SJCRH30 (cell line): ENCODE measurements at regions not wholly inside any gene's neighbourhood (a gene's known extent, or its start where the extent isn't known, plus 50 kb on each side); places are given as distances from the start of the nearest gene placed in this dataset.

Source experiments
- DNase-seq, 2 experiments: peaks; one replicate each; pipeline ENCODE4 v3.0.0-alpha.2; 2015 to 2020
- H3K27ac ChIP-seq: fragments of 250-450 bp; sonication (Bioruptor Pico); 2 replicates; pipeline ENCODE4 v1.5.1; 2020; ENCODE audit warnings: mild to moderate bottlenecking, moderate library complexity
- H3K27me3 ChIP-seq: fragments of 250-450 bp; sonication (Bioruptor Pico); 2 replicates; pipeline ENCODE4 v1.5.1; 2020; ENCODE audit warnings: mild to moderate bottlenecking, moderate library complexity
- H3K36me3 ChIP-seq: fragments of 250-450 bp; sonication (Bioruptor Pico); 2 replicates; pipeline ENCODE4 v1.5.1; 2020; ENCODE audit warnings: mild to moderate bottlenecking, moderate library complexity
- H3K4me1 ChIP-seq: fragments of 250-450 bp; sonication (Bioruptor Pico); 2 replicates; pipeline ENCODE4 v1.5.1; 2020; ENCODE audit warnings: mild to moderate bottlenecking, moderate library complexity
- H3K4me3 ChIP-seq: fragments of 250-450 bp; sonication (Bioruptor Pico); 2 replicates; pipeline ENCODE4 v1.5.1; 2020; ENCODE audit warnings: mild to moderate bottlenecking, moderate library complexity
- H3K9me3 ChIP-seq: fragments of 250-450 bp; sonication (Bioruptor Pico); replicated peaks from 2 replicates; pipeline ENCODE4 v1.5.1; 2020; ENCODE audit warnings: mild to moderate bottlenecking, moderate library complexity

- Histone ChIP-seq H3K36me3 (no peaks in the 10 kb centered on the region), H3K4me1 (no peaks in the 10 kb centered on the region), H3K27me3 (no peaks in the 10 kb centered on the region), H3K4me3 (no peak overlapping the region), H3K9me3 (no peaks in the 10 kb centered on the region), H3K27ac (no peak overlapping the region)
- no peak for DNase-seq
Measured at GRCh38 chrX:39674490-39675161, 423.1 kb downstream of the BCOR start.

- Histone ChIP-seq H3K4me3 (no peak overlapping the region), H3K36me3 (no peaks in the 10 kb centered on the region), H3K27ac (no peak overlapping the region), H3K27me3 (no peaks in the 10 kb centered on the region), H3K4me1 (no peaks in the 10 kb centered on the region), H3K9me3 (no peaks in the 10 kb centered on the region)
- no peak for DNase-seq
Measured at GRCh38 chrX:39675162-39675553, 422.6 kb downstream of the BCOR start.

DNA sequence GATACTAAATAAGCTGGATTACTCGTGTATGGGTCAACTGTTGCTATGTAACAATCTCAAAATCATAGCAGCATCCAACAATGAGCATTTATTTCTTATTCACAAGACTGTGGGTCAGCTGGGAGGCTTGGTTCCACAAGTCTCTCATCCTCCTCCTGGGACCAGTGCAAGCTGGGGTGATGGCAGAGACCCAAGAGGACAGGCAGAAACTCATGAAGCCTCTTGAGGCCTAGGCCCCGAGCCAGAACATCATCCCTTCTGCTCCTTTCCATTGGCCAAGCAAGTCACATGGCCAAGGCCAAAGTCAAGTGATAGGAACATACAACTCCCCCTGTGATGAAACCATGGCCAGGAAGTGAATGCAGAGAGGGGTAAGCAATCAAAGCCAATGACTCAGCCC is 422.1 kb downstream of the BCOR start:
- Histone ChIP-seq H3K27me3 (no peaks in the 10 kb centered on the region), H3K4me3 (no peak overlapping the region), H3K27ac (no peak overlapping the region), H3K4me1 (no peaks in the 10 kb centered on the region), H3K36me3 (no peaks in the 10 kb centered on the region), H3K9me3 (no peaks in the 10 kb centered on the region)
- no peak for DNase-seq

- Histone ChIP-seq H3K27ac (no peak overlapping the region), H3K4me1 (no peaks in the 10 kb centered on the region), H3K36me3 (no peaks in the 10 kb centered on the region), H3K27me3 (no peaks in the 10 kb centered on the region), H3K4me3 (no peak overlapping the region), H3K9me3 (no peaks in the 10 kb centered on the region)
- peak in 1 of 2 experiments; percentile 11 for DNase-seq
Measured at GRCh38 chrX:39676434-39676833, 421.3 kb downstream of the BCOR start.

DNA sequence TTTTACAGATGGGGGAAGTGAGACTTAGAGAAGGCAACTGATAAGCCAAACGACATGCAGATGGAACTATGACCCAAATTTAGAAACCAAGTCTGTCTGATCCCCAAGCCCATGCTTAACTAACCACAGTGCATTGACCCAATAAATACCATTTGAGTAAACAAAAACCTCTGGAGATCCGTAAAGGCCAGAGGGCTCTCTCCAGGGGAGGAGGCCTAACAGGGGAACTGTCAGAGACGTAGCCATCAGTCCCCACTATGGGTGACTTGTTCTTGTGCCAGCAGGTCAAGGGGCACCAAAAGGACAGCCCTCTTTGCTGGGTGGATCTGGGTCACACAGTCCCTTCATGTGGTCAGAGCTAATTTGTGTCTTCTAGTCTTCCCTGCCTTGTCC is 420.2 kb downstream of the BCOR start:
- Histone ChIP-seq H3K27ac (no peak overlapping the region), H3K36me3 (no peaks in the 10 kb centered on the region), H3K4me1 (no peaks in the 10 kb centered on the region), H3K27me3 (no peaks in the 10 kb centered on the region), H3K4me3 (no peak overlapping the region), H3K9me3 (no peaks in the 10 kb centered on the region)
- no peak for DNase-seq

DNA sequence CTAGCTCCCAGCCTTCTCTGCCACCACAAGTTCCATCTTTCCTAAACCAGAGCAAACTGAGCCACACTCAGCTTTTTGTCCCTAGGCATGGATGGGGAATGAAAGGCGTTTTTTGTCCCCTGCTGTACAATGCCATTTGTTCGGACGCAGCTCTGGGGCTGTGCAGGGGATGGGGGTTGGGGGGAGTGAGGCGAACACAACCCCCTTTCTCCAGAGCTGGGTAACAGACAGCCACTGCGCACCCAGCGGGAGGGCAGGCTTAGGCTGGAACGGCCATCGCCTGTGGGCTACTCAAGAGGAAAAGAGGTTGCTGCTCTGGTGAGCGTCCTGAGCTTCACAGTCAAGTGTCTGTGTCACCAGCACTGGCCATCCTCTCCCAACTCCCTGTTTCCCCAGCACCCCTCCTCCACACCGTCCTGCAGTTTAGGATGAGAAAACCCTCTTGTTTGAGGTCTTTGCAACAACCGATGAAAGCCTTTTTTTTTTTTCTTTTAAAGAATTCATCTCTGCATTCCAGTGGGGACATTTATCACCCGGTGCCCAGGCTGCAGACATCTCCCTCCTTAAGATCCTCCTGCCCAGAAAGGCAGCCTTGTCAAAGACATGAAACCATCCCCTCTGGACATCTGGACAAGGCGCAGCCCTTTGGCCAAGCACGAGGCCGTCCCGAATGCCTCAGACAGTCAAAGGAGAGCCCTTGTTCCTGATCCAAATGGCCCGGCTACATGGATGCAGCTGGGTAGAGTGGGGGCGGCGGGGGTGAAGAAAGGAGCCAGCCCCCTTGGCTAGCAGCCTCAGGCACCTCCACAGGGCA is 419.6 kb downstream of the BCOR start:
- H3K9me3 ChIP-seq = no peaks in the 10 kb centered on the region
- no peaks in the 10 kb centered on the region for H3K27me3 ChIP-seq
- no peak for DNase-seq
- no peak overlapping the region for H3K4me3 ChIP-seq
- no peaks in the 10 kb centered on the region for H3K36me3 ChIP-seq
- no peaks in the 10 kb centered on the region for H3K4me1 ChIP-seq
- no peak overlapping the region for H3K27ac ChIP-seq

DNA sequence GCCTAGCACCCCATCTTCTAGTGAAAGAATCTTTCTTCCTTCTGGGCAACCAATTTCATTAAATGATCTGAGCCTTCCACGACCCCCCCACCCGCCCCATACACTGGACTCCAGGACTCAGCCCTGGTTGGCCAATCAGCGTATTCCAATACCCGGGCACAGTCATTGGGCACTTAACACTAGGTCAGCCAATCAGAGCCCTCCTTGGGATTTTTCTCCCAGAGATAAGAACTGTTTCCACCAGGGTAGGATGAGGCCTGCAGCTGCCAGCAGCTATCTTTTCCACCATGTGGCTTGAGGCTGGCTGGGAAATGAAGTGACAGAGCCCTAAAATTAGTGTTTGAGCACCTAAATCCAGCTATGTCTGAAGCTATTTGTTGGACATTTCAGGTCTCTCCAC is 418.8 kb downstream of the BCOR start:
- Histone ChIP-seq H3K4me1 (no peaks in the 10 kb centered on the region), H3K36me3 (no peaks in the 10 kb centered on the region), H3K27ac (no peak overlapping the region), H3K4me3 (no peak overlapping the region), H3K27me3 (no peaks in the 10 kb centered on the region), H3K9me3 (no peaks in the 10 kb centered on the region)
- DNase-seq = peak in 1 of 2 experiments; percentile 32

DNA sequence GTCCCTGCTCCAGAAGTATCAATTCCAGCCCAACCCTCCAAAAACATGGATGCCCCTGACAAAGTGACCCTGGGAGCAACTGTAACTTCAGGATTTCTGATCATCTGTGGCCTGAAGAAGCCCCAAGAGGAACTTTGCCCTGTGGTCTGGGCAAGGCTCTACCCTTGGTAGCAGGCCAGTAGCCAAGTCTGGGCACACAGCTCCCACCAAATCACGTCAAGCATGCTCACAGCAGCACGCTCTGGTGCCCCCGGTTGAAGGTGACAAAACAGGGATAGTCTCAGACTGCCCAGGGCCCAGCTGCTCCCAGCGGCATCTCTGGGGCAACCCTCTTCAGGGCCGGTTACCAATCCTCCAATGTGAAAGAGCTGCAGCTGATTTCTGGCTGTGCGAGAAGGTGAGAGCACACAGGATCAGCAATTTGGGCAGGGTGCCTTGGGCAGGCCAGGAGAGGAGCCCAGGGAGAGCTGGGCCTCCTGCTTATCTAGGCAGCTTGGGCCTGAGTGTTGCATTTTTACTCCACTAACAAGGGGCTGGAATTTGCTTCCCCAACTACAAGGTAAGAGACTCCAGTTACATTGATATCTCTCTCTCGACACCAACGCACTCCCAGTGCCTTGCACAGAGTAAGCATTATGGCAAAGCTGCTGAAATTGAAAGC is 418.1 kb downstream of the BCOR start:
- H3K36me3 ChIP-seq = no peaks in the 10 kb centered on the region
- no peaks in the 10 kb centered on the region for H3K4me1 ChIP-seq
- no peak for DNase-seq
- no peak overlapping the region for H3K27ac ChIP-seq
- H3K27me3 ChIP-seq = no peaks in the 10 kb centered on the region
- H3K9me3 ChIP-seq = no peaks in the 10 kb centered on the region
- H3K4me3 ChIP-seq = no peak overlapping the region

DNA sequence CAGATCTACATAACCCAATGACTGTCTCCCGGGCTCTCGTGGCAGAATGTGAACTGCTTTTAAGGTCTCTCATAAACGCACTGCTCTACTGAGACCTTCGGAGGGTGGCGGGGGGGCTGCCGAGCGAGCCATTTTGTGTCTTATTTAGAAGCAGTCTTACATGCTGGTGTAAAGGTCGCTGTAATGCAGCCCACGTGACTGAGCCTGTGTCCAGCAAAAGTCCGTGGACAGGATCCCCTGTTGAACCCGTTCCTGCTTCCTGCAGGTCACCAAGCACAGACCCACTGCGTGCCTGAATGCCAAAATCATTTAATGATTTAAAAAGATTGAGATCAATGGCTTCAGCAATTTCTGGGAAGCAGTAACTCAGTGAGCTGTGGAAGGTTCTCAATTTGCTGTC is 415.9 kb downstream of the BCOR start:
- Histone ChIP-seq H3K4me1 (no peaks in the 10 kb centered on the region), H3K27ac (no peak overlapping the region), H3K4me3 (no peak overlapping the region), H3K27me3 (no peaks in the 10 kb centered on the region), H3K36me3 (no peaks in the 10 kb centered on the region), H3K9me3 (no peaks in the 10 kb centered on the region)
- DNase-seq = no peak

DNA sequence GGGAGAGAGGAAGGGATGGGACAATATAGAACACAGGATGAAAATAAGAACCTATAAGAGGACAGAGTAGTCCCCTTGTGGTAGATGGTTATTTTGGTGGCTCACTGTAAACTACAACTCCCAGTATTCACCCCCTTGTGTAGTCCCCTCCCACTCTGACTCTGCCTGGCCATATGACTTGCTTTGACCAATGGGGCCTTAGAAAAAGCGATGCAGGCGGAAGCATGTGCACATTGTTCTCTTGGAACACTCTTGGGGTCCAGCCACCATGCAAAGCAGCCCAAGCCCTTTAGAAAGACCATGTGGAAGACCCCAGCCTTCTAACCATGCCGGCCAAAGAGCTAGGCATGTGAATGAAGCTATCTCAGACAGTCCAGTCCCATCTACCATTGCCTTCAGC is 415.0 kb downstream of the BCOR start:
- Histone ChIP-seq H3K9me3 (no peaks in the 10 kb centered on the region), H3K4me3 (no peak overlapping the region), H3K27me3 (no peaks in the 10 kb centered on the region), H3K4me1 (peaks cover 5% of the 10 kb centered on the region; the same call in 1 of the 2 replicates), H3K36me3 (no peaks in the 10 kb centered on the region), H3K27ac (no peak overlapping the region)
- no peak for DNase-seq

DNA sequence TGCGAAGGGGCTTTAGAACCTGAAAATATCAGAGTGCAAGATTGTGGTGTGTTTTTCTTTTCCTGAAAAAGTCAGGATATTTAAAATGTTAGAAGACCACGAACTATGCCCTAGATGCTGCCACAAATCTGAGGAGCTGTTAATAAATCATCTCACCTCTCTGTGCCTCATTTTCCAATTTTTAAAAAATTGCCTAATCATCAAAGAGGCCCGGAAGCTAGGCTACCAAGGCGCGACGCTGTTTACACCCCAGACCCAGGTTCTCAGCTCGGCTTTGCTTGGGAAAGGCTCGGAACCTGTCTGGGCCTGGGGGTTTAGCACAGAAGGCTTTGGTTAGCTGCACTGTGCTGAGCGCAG is 409.6 kb downstream of the BCOR start:
- Histone ChIP-seq H3K9me3 (no peaks in the 10 kb centered on the region), H3K4me3 (peak overlapping the region; percentile 65), H3K27ac (peak overlapping the region; percentile 88), H3K27me3 (no peaks in the 10 kb centered on the region), H3K4me1 (peaks cover 10% of the 10 kb centered on the region), H3K36me3 (no peaks in the 10 kb centered on the region)
- no peak for DNase-seq

GRCh38 chrX:39688576-39689375 is 409.0 kb downstream of the BCOR start:
- DNase-seq = peak; percentile 57 to 70
- Histone ChIP-seq H3K27me3 (no peaks in the 10 kb centered on the region), H3K27ac (peak overlapping the region; percentile 88), H3K36me3 (no peaks in the 10 kb centered on the region), H3K4me3 (peak overlapping the region; percentile 65), H3K9me3 (no peaks in the 10 kb centered on the region), H3K4me1 (peaks cover 10% of the 10 kb centered on the region)

- peaks cover 10% of the 10 kb centered on the region for H3K4me1 ChIP-seq
- H3K36me3 ChIP-seq = no peaks in the 10 kb centered on the region
- H3K4me3 ChIP-seq = peak overlapping the region; percentile 65
- DNase-seq = peak in 1 of 2 experiments; percentile 30
- no peaks in the 10 kb centered on the region for H3K27me3 ChIP-seq
- peak overlapping the region; percentile 88 for H3K27ac ChIP-seq
- no peaks in the 10 kb centered on the region for H3K9me3 ChIP-seq
Measured at GRCh38 chrX:39689376-39690104, 408.2 kb downstream of the BCOR start.
